H9 (cell line): ENCODE measurements at regions not wholly inside any gene's neighbourhood (a gene's known extent, or its start where the extent isn't known, plus 50 kb on each side); places are given as distances from the start of the nearest gene placed in this dataset.

ENCODE experiments used
- DNase-seq: peaks from one replicate; pipeline ENCODE4 v3.0.0-alpha.2; 2017
- H2AFZ ChIP-seq: one replicate; pipeline ENCODE4 v1.6.1; 2013; ENCODE audit warnings: mild to moderate bottlenecking, low read length, control low read depth, moderate library complexity
- H2AK5ac ChIP-seq: 2 replicates; pipeline ENCODE4 v1.6.1; 2013; ENCODE audit warnings: low read length, control low read depth, mixed read lengths; ENCODE audit not compliant: insufficient read length
- H2BK120ac ChIP-seq: one replicate; pipeline ENCODE4 v1.6.1; 2013; ENCODE audit warnings: low read depth, mild to moderate bottlenecking, low read length, control low read depth, inconsistent platforms; ENCODE audit not compliant: poor library complexity, severe bottlenecking
- H2BK12ac ChIP-seq: 2 replicates; pipeline ENCODE4 v1.6.1; 2013; ENCODE audit warnings: low read length, control low read depth, mixed read lengths, low read depth; ENCODE audit not compliant: insufficient read length
- H2BK15ac ChIP-seq: 2 replicates; pipeline ENCODE4 v1.6.1; 2013; ENCODE audit warnings: low read depth, low read length, control low read depth
- H2BK20ac ChIP-seq: one replicate; pipeline ENCODE4 v1.6.1; 2013; ENCODE audit warnings: low read depth, mild to moderate bottlenecking, low read length, control low read depth, inconsistent platforms; ENCODE audit not compliant: poor library complexity, severe bottlenecking
- H2BK5ac ChIP-seq: 2 replicates; pipeline ENCODE4 v1.6.1; 2013; ENCODE audit warnings: low read length, control low read depth, mixed read lengths; ENCODE audit not compliant: insufficient read length
- H3K14ac ChIP-seq: 2 replicates; pipeline ENCODE4 v1.6.1; 2013; ENCODE audit warnings: low read length, control low read depth; ENCODE audit not compliant: insufficient read depth
- H3K18ac ChIP-seq: 2 replicates; pipeline ENCODE4 v1.6.1; 2013; ENCODE audit warnings: low read depth, mild to moderate bottlenecking, mixed read lengths, low read length, control low read depth; ENCODE audit not compliant: insufficient read length
- H3K23ac ChIP-seq: 2 replicates; pipeline ENCODE4 v1.6.1; 2013; ENCODE audit warnings: low read length, control low read depth, mixed read lengths, low read depth; ENCODE audit not compliant: insufficient read length
- H3K23me2 ChIP-seq: 2 replicates; pipeline ENCODE4 v1.6.1; 2013; ENCODE audit warnings: low read depth, mild to moderate bottlenecking, mixed read lengths, low read length, control low read depth; ENCODE audit not compliant: insufficient read length, poor library complexity, severe bottlenecking
- H3K27ac ChIP-seq: 2 replicates; pipeline ENCODE4 v1.5.1; 2013; ENCODE audit warnings: low read length, control low read depth, mixed read lengths, low read depth; ENCODE audit not compliant: insufficient read length
- H3K27me3 ChIP-seq: 2 replicates; pipeline ENCODE4 v1.6.1; 2013; ENCODE audit warnings: low read length, control low read depth, inconsistent platforms; ENCODE audit not compliant: insufficient read depth
- H3K4ac ChIP-seq: 2 replicates; pipeline ENCODE4 v1.6.1; 2013; ENCODE audit warnings: low read depth, mild to moderate bottlenecking, control low read depth, inconsistent platforms, low read length, moderate library complexity
- H3K4me1 ChIP-seq: 2 replicates; pipeline ENCODE4 v1.6.1; 2013; ENCODE audit warnings: low read length, control low read depth, inconsistent platforms; ENCODE audit not compliant: insufficient read depth
- H3K4me2 ChIP-seq: 2 replicates; pipeline ENCODE4 v1.6.1; 2013; ENCODE audit warnings: low read length, control low read depth, mixed read lengths; ENCODE audit not compliant: insufficient read length, insufficient read depth
- H3K56ac ChIP-seq: 2 replicates; pipeline ENCODE4 v1.6.1; 2013; ENCODE audit warnings: low read depth, mild to moderate bottlenecking, mixed read lengths, low read length, control low read depth; ENCODE audit not compliant: insufficient read length
- H3K79me1 ChIP-seq: 2 replicates; pipeline ENCODE4 v1.6.1; 2013; ENCODE audit warnings: low read depth, mild to moderate bottlenecking, moderate library complexity, low read length, control low read depth, inconsistent platforms; ENCODE audit not compliant: insufficient read depth, poor library complexity, severe bottlenecking
- H3K79me2 ChIP-seq: 2 replicates; pipeline ENCODE4 v1.6.1; 2013; ENCODE audit warnings: low read length, control low read depth, inconsistent platforms; ENCODE audit not compliant: insufficient read depth
- H3K9ac ChIP-seq: 2 replicates; pipeline ENCODE4 v1.6.1; 2013; ENCODE audit warnings: low read length, control low read depth, mixed read lengths; ENCODE audit not compliant: insufficient read length; ENCODE audit errors: extremely low read depth
- H3K9me3 ChIP-seq: one replicate; pipeline ENCODE4 v1.6.1; 2013; ENCODE audit warnings: low read depth, low read length, inconsistent platforms; ENCODE audit not compliant: control insufficient read depth
- H3T11ph ChIP-seq: one replicate; pipeline ENCODE4 v1.6.1; 2013; ENCODE audit warnings: mild to moderate bottlenecking, low read length, control low read depth, inconsistent platforms
- H4K20me1 ChIP-seq: one replicate; pipeline ENCODE4 v1.6.1; 2013; ENCODE audit not compliant: control insufficient read depth, insufficient read length, insufficient read depth
- H4K5ac ChIP-seq: 2 replicates; pipeline ENCODE4 v1.6.1; 2013; ENCODE audit warnings: low read depth, mild to moderate bottlenecking, mixed read lengths, low read length, control low read depth; ENCODE audit not compliant: insufficient read length
- H4K8ac ChIP-seq: replicated peaks from 2 replicates; pipeline ENCODE4 v1.6.1; 2013; ENCODE audit warnings: low read length, control low read depth, mixed read lengths, low read depth; ENCODE audit not compliant: insufficient read length
- H4K91ac ChIP-seq: 2 replicates; pipeline ENCODE4 v1.6.1; 2013; ENCODE audit warnings: low read depth, mild to moderate bottlenecking, moderate library complexity, mixed read lengths, low read length, control low read depth; ENCODE audit not compliant: insufficient read length
- H3K27ac Mint-ChIP-seq, 3 experiments: 2 replicates in 2 of 3; 3 replicates in 1 of 3; pipeline ENCODE4 v1.8.0; 2020 to 2021; ENCODE audit warnings: mixed read lengths in 3 of 3, mild to moderate bottlenecking in 1 of 3, moderate library complexity in 1 of 3
- H3K27me3 Mint-ChIP-seq: 2 replicates; pipeline ENCODE4 v1.8.0; 2021; ENCODE audit warnings: low read depth, mild to moderate bottlenecking, moderate library complexity, mixed read lengths
- H3K36me3 Mint-ChIP-seq, 3 experiments: 2 replicates in 2 of 3; 3 replicates in 1 of 3; pipeline ENCODE4 v1.8.0; 2020 to 2021; ENCODE audit warnings: low read depth in 3 of 3, mixed read lengths in 3 of 3; ENCODE audit not compliant: insufficient read depth in 1 of 3
- H3K4me1 Mint-ChIP-seq, 2 experiments: 2 replicates each; pipeline ENCODE4 v1.8.0; 2020; ENCODE audit warnings: mixed read lengths in 2 of 2
- H3K4me3 Mint-ChIP-seq, 2 experiments: 2 replicates in 1 of 2; 3 replicates in 1 of 2; pipeline ENCODE4 v1.8.0; 2020 to 2021; ENCODE audit warnings: mild to moderate bottlenecking in 2 of 2, mixed read lengths in 2 of 2, moderate library complexity in 1 of 2
- H3K9me3 Mint-ChIP-seq, 2 experiments: 2 replicates in 1 of 2; 3 replicates in 1 of 2; pipeline ENCODE4 v1.8.0; 2020; ENCODE audit warnings: mild to moderate bottlenecking in 2 of 2, mixed read lengths in 2 of 2, moderate library complexity in 1 of 2
- WGBS: extraction: QIAGEN DNeasy Blood & Tissue Kit; methylation state at CpG from one replicate; pipeline ENCODE4 v1.1.7; 2013; ENCODE audit warnings: missing lambda C conversion rate, low lambda C conversion rate, mixed read lengths; ENCODE audit not compliant: insufficient read length; ENCODE audit errors: extremely low coverage; 5-methylcytosine and 5-hydroxymethylcytosine counted together
- TF ChIP-seq, protein P1 (sequence below): fragments of 200-600 bp; sonication (generic); conservative IDR thresholded peaks from 3 replicates; pipeline ENCODE4 v1.8.0; 2021; ENCODE audit warnings: antibody characterized with exemption, mild to moderate bottlenecking

DNA sequence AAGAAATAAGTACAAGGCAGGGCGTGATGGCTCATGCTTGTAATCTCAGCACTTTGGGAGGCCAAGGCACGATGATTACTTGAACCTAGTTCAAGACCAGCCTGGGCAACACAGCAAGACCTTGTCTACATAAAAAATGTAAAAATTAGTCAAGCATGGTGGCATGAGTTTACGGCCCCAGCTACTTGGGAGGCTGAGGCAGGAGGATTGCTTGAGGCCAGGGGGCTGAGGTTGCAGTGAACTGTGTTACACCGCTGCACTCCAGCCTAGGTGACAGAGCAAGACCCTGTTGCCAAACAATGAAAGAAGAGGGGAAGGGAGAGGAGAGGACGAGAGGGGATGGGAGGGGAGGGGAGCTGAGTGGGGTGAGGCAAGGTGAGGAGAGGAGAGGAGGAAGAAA lies 152.7 kb upstream of the PRICKLE2 start:
- no peak overlapping the region for H3K9ac ChIP-seq
- Mint-ChIP-seq H3K9me3 (peaks cover 3 to 7% of the 10 kb centered on the region in 2 experiments; a peak in 3 of 5 replicates), H3K27ac (no peak overlapping the region), H3K36me3 (no peaks in the 10 kb centered on the region; a peak in 2 of 7 replicates), H3K4me3 (no peak overlapping the region), H3K4me1 (peaks cover 4 to 5% of the 10 kb centered on the region in 2 experiments; a peak in 2 of 4 replicates), H3K27me3 (peaks cover 9% of the 10 kb centered on the region)
- no peak overlapping the region for H4K8ac ChIP-seq
- no peak overlapping the region for H3K4ac ChIP-seq
- no CpG with 5 or more reads among the region's 5 CpGs for WGBS
- H3K56ac ChIP-seq = no peak overlapping the region
- H3K9me3 ChIP-seq = no peaks in the 10 kb centered on the region
- H2BK12ac ChIP-seq = no peak overlapping the region
- no peak overlapping the region for H2BK15ac ChIP-seq
- H4K5ac ChIP-seq = no peak overlapping the region
- H3K79me2 ChIP-seq = no peaks in the 10 kb centered on the region
- H3K14ac ChIP-seq = no peak overlapping the region
- no peak overlapping the region for H2AK5ac ChIP-seq
- TF ChIP-seq, protein P1, sequence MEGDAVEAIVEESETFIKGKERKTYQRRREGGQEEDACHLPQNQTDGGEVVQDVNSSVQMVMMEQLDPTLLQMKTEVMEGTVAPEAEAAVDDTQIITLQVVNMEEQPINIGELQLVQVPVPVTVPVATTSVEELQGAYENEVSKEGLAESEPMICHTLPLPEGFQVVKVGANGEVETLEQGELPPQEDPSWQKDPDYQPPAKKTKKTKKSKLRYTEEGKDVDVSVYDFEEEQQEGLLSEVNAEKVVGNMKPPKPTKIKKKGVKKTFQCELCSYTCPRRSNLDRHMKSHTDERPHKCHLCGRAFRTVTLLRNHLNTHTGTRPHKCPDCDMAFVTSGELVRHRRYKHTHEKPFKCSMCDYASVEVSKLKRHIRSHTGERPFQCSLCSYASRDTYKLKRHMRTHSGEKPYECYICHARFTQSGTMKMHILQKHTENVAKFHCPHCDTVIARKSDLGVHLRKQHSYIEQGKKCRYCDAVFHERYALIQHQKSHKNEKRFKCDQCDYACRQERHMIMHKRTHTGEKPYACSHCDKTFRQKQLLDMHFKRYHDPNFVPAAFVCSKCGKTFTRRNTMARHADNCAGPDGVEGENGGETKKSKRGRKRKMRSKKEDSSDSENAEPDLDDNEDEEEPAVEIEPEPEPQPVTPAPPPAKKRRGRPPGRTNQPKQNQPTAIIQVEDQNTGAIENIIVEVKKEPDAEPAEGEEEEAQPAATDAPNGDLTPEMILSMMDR = no peak
- no peak overlapping the region for H3K4me2 ChIP-seq
- H3K79me1 ChIP-seq = no peaks in the 10 kb centered on the region
- no peaks in the 10 kb centered on the region for H3K27me3 ChIP-seq
- H2BK20ac ChIP-seq = no peak overlapping the region
- no peak overlapping the region for H3K27ac ChIP-seq
- no peak overlapping the region for H4K91ac ChIP-seq
- no peaks in the 10 kb centered on the region for H4K20me1 ChIP-seq
- no peak overlapping the region for H3K23ac ChIP-seq
- DNase-seq = no peak
- H3T11ph ChIP-seq = no peak overlapping the region
- H3K23me2 ChIP-seq = no peaks in the 10 kb centered on the region
- H2BK120ac ChIP-seq = no peak overlapping the region
- no peak overlapping the region for H2AFZ ChIP-seq
- H3K4me1 ChIP-seq = no peaks in the 10 kb centered on the region
- no peak overlapping the region for H2BK5ac ChIP-seq
- no peak overlapping the region for H3K18ac ChIP-seq
